ENCODE measurements at regions not wholly inside any gene's neighbourhood (a gene's known extent, or its start where the extent isn't known, plus 50 kb on each side); places are given as distances from the start of the nearest gene placed in this dataset.
A peak's percentile ranks its signal among the peaks of the same experiment; 100 is the strongest.

GRCh38 chr9:28839778-28840430, 1266.6 kb upstream of the C9orf72 start:
- H4K20me1 ChIP-seq (replicated peaks in 1 of 2; ENCODE audit: control insufficient read depth in 1 of 2, insufficient read depth in 2 of 2, low read length in 2 of 2) = no peaks in the 10 kb centered on the region
- no peaks in the 10 kb centered on the region for H3K4me1 ChIP-seq (replicated peaks in 1 of 4; ENCODE audit: control insufficient read depth in 3 of 4, insufficient read depth in 4 of 4, low read length in 3 of 4)
- no peak overlapping the region for H2BK20ac ChIP-seq (ENCODE audit: low read length)
- H3K14ac ChIP-seq (ENCODE audit: insufficient read length) = no peak overlapping the region
- no peak overlapping the region for H2AFZ ChIP-seq (ENCODE audit: low read length)
- DNase-seq (ENCODE audit: low read depth in 1 of 2, low spot score in 2 of 2) (no peak), FAIRE-seq (no peak)
- no peaks in the 10 kb centered on the region for H3K23me2 ChIP-seq (ENCODE audit: low read depth, low read length)
- H3K23ac ChIP-seq (ENCODE audit: insufficient read length) = no peak overlapping the region
- H3K36me3 ChIP-seq (ENCODE audit: control insufficient read depth in 2 of 4, insufficient read depth in 4 of 4, low read length in 3 of 4) = no peaks in the 10 kb centered on the region
- no peak overlapping the region for H3K56ac ChIP-seq (replicated peaks; ENCODE audit: insufficient read length, low read depth, low read length)
- POLR2A ChIA-PET (ENCODE audit: partially characterized antibody) = no interaction called here
- H3K27me3 ChIP-seq (replicated peaks in 1 of 4; ENCODE audit: control insufficient read depth in 3 of 4, extremely low read depth in 1 of 4, insufficient read depth in 3 of 4, low read length in 3 of 4) = no peaks in the 10 kb centered on the region
- 98% methylated on average over 9 of the region's 9 CpGs; no CpG with 5 or more reads in 1 of the 2 experiments for WGBS, 2 experiments (ENCODE audit: extremely low coverage in 1 of 2, insufficient coverage in 1 of 2, insufficient read length in 1 of 2, insufficient replicate concordance in 2 of 2, low coverage in 1 of 2, low lambda C conversion rate in 2 of 2, missing lambda C conversion rate in 1 of 2)
- TF ChIP-seq POLR2AphosphoS5 (IDR thresholded peaks at IDR 0.05; ENCODE audit: low read depth, low read length) (no peak), RNF2 (IDR thresholded peaks at IDR 0.05; ENCODE audit: borderline replicate concordance, low read depth, low read length, missing control alignments, poor library complexity, severe bottlenecking) (no peak), GABPA (IDR thresholded peaks at IDR 0.05; ENCODE audit: borderline replicate concordance, insufficient read depth, low read length) (no peak), CBX5 (IDR thresholded peaks at IDR 0.05; ENCODE audit: low read depth, low read length) (no peak), CHD1 (IDR thresholded peaks at IDR 0.05; ENCODE audit: low read depth, low read length) (no peak), SP1 (IDR thresholded peaks at IDR 0.05; ENCODE audit: low read depth, low read length) (no peak), YY1 (IDR thresholded peaks at IDR 0.05; ENCODE audit: low read depth, low read length) (no peak), TCF12 (IDR thresholded peaks at IDR 0.05; ENCODE audit: low read depth, low read length) (no peak), RFX5 (IDR thresholded peaks at IDR 0.05; ENCODE audit: borderline replicate concordance, low read depth, low read length) (no peak), TAF7 (optimal IDR thresholded peaks at IDR 0.05; ENCODE audit: borderline replicate concordance, low read depth, low read length) (no peak), SIX5 (IDR thresholded peaks at IDR 0.05; ENCODE audit: low read depth, low read length) (no peak), KDM4A (IDR thresholded peaks at IDR 0.05; ENCODE audit: low read depth, low read length, severe bottlenecking) (no peak), POLR2A (IDR thresholded peaks at IDR 0.05; ENCODE audit: control extremely low read depth in 1 of 2, low read depth in 2 of 2, low read length in 2 of 2) (no peak), TBP (IDR thresholded peaks at IDR 0.05; ENCODE audit: low read depth, low read length) (no peak), SIRT6 (IDR thresholded peaks at IDR 0.05; ENCODE audit: low read length) (no peak), NRF1 (IDR thresholded peaks at IDR 0.05; ENCODE audit: low read depth, low read length) (no peak)
- H4K5ac ChIP-seq (ENCODE audit: insufficient read length, low read depth, low read length) = no peak overlapping the region
- H2BK5ac ChIP-seq (ENCODE audit: low read depth, low read length) = no peak overlapping the region
- H4K8ac ChIP-seq (ENCODE audit: extremely low read depth, insufficient read depth, low read length) = no peak overlapping the region
- peak overlapping the region; percentile 13 for H4K91ac ChIP-seq (replicated peaks; ENCODE audit: insufficient read length, low read length)
- no peaks in the 10 kb centered on the region for H3K9me3 ChIP-seq (ENCODE audit: insufficient read depth in 2 of 2, low read depth in 1 of 2, low read length in 1 of 2)
- no peak overlapping the region for H2BK12ac ChIP-seq (ENCODE audit: low read depth, low read length)
- H2BK15ac ChIP-seq (ENCODE audit: low read length) = no peak overlapping the region
- no peak overlapping the region for H2BK120ac ChIP-seq (replicated peaks; ENCODE audit: low read depth, low read length)
- no peak overlapping the region for H3K4me2 ChIP-seq (ENCODE audit: insufficient read depth in 1 of 2, low read depth in 2 of 2, low read length in 2 of 2)
- H3K27ac ChIP-seq (ENCODE audit: low read depth, low read length) = no peak overlapping the region
- H3K79me1 ChIP-seq (ENCODE audit: low read depth, low read length) = no peaks in the 10 kb centered on the region
- CTCF ChIA-PET (ENCODE audit: partially characterized antibody) = interaction anchor here (1.0 to 1.3 kb wide), 2 partner anchors 11 to 372 kb away, joined by 3 to 4 read pairs; no protein-coding TSS in a partner anchor
- H3K9ac ChIP-seq (replicated peaks in 1 of 4; ENCODE audit: extremely low read depth in 1 of 4, low read depth in 3 of 4, low read length in 3 of 4) = no peak overlapping the region
- H2AK5ac ChIP-seq (ENCODE audit: low read depth, low read length) = no peak overlapping the region
- no peaks in the 10 kb centered on the region for H3K79me2 ChIP-seq (ENCODE audit: control insufficient read depth in 1 of 2, insufficient read depth in 2 of 2, low read length in 2 of 2)
- no peak overlapping the region for H3K4me3 ChIP-seq (ENCODE audit: extremely low read depth in 1 of 4, insufficient read depth in 2 of 4, low read depth in 3 of 4, low read length in 4 of 4)
- H3K4ac ChIP-seq (replicated peaks; ENCODE audit: insufficient read length, low read depth, low read length) = no peak overlapping the region
- H3K18ac ChIP-seq (ENCODE audit: extremely low read depth, low read length) = no peak overlapping the region
